NCI-H1048 (cell line): ENCODE measurements at regions not wholly inside any gene's neighbourhood (a gene's known extent, or its start where the extent isn't known, plus 50 kb on each side); places are given as distances from the start of the nearest gene placed in this dataset.

Experiments
- DNase-seq: peaks from one replicate; lab custom pipeline; 2025; lab: John Stamatoyannopoulos, UW

- no peak for DNase-seq
Observed at GRCh38 chr22:27226666-27227065, 569.3 kb downstream of the MIAT start.

DNA sequence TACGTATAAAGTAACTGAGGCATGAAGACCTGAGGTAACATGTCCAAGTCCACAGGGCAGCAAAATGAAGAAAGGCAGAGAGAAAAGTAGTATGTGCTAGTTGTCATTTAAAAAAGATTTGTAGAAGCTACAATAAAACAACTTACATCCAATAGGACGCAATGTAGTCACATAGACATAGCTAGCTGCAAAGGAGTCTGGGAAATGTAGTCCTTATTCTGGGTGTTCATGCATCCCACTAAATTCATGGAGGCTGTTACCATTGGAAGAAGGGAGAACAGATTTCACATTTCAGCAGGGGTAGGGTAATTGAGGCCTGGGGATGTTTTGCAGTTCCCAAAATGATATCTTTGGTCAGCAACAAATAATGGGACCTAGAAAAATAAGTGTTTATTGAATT is 571.4 kb downstream of the MIAT start:
- DNase-seq = no peak

GRCh38 chr22:27230189-27230588 is 571.4 kb downstream of the MN1 start:
- no peak for DNase-seq

DNA sequence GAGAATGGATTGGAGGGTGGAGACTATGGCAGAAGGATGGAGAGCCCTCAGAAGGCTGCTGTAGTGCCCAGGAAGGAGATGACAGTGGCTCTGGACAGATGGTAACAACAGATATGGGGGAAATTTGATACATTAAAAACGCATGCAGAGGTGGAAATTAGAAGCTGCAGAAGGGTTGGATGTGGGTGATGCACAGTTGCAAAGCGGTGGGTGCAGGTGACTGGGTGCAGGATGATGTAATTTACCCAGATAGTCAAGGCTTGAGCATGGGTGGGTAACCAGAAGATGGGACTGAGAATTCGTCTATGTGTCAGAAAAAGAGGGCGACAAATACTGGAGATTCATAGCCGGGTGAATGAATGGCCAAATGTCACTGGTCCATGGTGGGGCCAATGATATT is 570.3 kb downstream of the MN1 start:
- no peak for DNase-seq

- no peak for DNase-seq
Observed at GRCh38 chr22:27232077-27232476, 569.5 kb downstream of the MN1 start.

DNA sequence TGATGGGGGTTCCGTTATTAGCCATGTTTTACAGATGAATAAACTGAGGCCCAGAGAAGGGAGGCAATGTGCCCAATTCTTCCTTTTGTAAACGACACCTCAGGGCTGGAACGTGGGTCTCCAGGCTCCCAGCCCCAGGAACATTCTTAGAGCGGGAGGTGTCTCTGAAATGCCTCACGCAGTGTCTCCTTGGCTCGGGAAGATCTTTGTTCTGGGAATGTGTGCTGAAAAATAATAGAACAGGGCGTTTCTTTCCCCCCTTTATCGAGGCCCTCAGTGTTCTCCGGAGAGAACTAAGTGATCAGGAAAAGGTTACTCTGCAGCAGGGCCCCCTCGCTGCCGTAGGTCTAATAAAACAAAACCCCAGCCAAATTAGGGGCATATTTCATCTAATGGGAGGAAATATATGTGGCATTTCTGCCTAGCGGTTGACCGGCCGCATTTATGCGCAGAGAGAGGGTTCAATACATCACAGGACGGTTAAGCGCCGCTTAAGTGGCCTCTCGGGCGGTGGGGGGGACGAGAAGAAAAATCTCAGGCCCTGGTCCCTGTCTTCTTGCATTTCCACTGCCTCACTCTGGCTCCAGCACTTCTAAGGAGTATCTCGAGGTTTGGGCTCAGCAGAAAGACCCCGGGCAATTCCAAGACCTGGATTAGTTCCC is 564.3 kb downstream of the MN1 start:
- DNase-seq = no peak

- DNase-seq = no peak
Observed at GRCh38 chr22:27238935-27239510, 562.5 kb downstream of the MN1 start.

- no peak for DNase-seq
Observed at GRCh38 chr22:27239520-27239919, 562.0 kb downstream of the MN1 start.

GRCh38 chr22:27240298-27241075 is 561.1 kb downstream of the MN1 start:
- no peak for DNase-seq

DNA sequence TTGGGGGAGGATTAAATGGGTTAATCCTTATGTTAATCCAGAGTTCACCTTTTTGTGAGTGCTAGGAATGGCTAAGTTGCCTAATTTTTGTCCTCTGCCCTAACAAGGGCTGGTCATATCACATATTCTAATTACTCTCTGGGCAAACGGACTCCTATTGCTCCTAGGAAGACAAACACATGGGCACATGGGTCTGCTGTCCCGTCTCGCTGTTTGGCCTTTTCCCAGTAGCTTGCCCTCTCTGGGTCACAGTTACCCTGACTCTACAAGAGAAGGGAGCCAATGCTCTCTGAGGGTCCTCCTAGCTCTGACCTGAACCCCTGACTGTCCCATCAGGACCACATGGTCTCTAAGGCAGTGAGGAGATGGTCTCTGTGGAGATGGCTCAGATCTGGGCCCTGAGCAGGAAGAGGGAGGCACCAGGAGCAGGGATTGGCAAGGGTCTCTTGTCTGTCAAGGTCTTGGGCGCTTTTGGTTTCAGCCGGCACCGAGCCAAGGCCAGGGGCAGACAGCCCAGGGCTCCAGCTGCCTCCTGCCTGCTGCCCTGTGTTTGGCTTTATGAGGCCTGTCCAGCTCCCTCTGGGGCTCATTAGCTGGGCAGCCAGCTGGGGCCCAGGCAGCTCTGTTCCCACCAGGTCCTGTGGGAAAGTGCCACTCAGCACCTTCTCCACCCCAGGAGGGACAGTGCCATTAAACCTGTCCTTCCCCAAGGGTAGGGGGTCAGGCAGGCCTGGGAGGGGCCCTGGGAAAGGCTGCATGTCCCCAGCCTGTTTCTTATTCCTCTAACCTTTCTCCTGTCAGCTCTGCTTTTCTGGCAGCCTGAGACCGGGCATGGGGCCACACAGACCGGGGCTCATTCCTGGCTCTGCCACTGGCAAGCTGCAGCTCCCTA is 559.9 kb downstream of the MN1 start:
- DNase-seq = no peak

GRCh38 chr22:27242474-27242873 is 559.1 kb downstream of the MN1 start:
- DNase-seq = no peak

DNA sequence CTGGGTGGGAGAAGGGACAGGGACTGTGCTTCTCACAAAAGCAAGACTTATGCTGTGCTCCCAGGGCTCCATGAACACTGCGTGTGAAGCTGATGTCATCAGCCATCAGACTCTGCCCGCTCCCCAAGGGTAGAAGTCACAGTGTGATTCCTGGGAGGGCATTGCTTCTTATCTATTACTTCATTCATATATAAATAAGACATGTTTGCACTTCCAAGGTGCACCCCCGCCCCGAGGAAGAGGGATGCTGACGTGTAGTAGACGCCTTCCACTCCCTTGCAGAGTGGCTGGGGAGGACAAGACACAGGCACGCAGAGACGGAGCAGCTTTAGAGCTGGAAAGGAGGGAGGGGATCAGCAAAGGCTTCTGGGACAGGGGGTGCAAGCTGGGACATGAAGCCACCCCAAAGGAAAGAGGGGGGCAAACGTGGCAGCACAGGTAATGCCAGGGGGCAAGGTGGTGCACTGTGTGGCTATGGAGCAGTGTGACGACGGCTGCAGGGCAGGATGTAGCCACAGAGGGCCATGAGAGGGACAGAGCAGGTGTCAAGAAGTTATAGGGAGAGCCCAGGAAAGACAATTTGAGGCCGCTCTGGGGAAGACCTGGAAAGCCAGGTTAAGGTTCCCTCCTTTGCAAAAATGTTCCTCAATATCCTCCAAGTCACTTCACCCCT is 558.5 kb downstream of the MN1 start:
- DNase-seq = no peak

DNA sequence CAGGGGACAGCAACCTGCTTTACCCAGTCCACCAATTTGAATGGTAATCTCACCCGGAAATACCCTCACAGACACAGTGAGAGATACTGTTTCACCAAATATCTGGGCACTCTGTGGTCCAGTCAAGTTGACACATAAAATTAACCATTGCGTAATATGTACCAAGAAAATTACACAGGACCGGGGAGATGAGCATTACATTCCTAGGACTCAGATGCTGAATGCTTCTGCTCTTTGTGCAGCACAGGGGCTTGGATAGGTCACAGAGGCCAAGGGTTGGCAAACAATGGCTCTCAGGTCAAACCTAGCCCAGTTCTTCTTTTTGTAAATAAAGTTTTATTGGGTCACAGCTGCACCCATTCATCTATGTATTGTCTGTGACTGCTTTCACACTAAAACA is 557.2 kb downstream of the MN1 start:
- DNase-seq = no peak

DNA sequence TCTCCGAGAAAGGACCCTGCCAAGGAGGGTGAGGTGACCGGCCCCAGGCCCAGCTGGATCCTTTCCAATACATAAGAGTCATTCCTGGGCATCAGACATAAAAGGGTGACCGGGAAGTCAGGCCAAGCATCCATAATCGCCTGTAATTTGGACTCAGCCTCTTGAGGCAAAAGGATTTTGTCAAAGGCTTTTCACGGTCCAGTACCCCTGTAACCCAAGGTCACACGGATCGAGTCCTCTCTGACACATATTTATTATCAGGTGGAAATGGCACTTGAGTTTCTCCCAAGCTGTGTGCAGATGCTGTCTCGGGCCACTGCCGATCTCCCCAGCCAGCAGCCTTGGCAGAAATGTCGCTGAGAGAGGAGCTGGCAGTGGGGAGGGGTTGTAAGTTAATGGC is 556.5 kb downstream of the MN1 start:
- no peak for DNase-seq

- no peak for DNase-seq
Observed at GRCh38 chr22:27246558-27246957, 555.0 kb downstream of the MN1 start.

- no peak for DNase-seq
Observed at GRCh38 chr22:27247701-27248434, 553.7 kb downstream of the MN1 start.

- DNase-seq = no peak
Observed at GRCh38 chr22:27250418-27250817, 551.1 kb downstream of the MN1 start.

GRCh38 chr22:27250886-27251285 is 550.7 kb downstream of the MN1 start:
- no peak for DNase-seq

DNA sequence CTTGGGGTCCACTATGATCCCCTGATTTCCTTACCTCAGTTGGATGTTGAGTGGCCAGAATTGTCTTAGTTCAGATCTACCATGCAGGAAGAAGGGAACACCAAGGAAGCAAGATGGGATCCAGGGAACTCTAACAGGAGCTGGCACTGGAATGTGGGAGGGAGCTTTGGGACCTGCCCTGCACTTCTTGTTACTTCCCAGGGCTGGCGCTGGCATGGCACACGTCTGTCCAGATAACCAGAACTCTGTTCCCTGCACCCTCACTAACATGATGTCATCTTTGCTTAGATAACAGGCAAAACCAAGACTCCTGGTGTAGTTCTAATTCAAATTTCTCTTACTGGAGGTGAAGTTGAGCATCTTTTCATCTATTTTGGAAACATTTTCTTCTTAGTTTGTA is 550.0 kb downstream of the MN1 start:
- DNase-seq = no peak

DNA sequence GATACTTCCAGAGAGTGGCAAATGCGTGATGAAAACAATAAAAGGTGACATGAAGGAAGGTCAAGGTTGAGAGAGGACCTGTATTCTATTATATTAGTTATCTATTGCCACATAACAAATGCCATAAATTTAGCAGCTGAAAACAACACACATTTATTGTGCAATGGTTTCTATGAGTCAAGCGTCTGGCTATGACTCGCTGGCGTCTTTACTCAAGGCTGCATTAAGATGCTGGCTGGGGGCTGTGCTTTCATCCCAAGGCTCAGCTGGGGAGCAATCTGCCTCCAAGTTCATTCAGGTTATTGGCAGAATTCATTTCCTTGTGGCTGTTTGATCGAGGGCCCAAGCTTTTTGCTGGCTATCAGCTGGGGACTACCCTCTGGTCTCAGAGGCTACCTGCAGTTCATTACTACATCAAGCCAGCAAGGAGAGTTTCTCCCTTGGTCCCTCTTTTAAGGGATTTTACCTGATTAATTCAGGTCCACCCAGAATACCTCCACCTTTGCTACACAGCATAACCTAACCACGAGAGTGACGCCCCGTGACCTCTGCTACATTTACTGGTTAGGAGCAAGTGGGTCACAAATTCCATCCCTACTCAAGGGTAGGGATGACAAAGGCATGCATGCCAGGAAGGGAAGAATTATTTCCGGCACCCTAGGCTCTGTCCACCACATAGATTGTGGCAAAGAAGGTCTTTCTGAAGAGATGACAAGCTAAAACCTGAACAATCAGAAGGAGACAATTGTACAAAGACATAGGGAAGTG is 549.1 kb downstream of the MN1 start:
- no peak for DNase-seq
